ENCODE measurements at regions not wholly inside any gene's neighbourhood (a gene's known extent, or its start where the extent isn't known, plus 50 kb on each side); places are given as distances from the start of the nearest gene placed in this dataset.
"Not testable (repeated sequence)": the region's sequence is repeated elsewhere in the genome, so short reads cannot be mapped to it uniquely, and the experiment has no call there.

DNA sequence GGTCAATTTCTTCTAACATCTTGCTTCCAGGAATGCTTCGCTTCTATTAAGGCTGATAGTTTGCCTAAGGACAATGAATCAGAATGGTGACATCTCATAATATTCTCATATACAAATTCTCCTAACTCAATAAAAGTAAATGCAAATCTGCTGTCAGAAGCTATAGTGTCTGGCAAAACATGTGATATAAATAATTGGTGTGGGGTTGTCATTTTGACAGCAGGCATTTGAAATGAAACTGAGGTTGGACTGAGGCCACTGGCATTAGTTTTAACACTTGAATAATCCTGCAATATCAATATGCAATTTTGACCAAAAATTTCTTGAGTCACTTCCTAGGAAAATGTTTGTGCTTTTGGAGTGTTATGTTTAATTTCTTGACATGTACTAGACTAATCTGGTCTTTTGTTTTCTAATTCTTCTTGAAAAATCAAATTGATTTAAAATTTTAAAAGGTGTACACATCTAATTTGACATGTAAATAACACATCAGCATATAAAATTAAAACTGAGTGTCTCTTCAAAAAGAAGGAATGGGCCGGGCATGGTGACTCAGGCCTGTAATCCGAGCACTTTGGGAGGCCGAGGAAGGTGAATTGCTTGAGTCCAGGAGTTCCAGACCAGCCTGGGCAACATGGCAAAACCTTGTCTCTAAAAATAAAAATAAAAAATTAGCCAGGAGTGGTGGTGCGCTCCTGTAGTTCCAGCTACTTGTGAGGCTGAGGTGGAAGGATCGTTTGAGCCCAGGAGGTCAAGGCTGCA, 92.3 kb upstream of the BTG1 start:
- Histone ChIP-seq H3K4me3 (ENCODE audit: low read length) (no peak overlapping the region), H3K9ac (ENCODE audit: low read length) (no peak overlapping the region), H3K36me3 (ENCODE audit: control insufficient read depth, insufficient read depth, low read length) (no peaks in the 10 kb centered on the region), H3K4me1 (ENCODE audit: control insufficient read depth, insufficient read depth, low read length) (no peaks in the 10 kb centered on the region), H3K27me3 (ENCODE audit: control insufficient read depth, insufficient read depth, low read length) (no peaks in the 10 kb centered on the region), H3K27ac (ENCODE audit: low read depth, low read length) (no peak overlapping the region)

DNA sequence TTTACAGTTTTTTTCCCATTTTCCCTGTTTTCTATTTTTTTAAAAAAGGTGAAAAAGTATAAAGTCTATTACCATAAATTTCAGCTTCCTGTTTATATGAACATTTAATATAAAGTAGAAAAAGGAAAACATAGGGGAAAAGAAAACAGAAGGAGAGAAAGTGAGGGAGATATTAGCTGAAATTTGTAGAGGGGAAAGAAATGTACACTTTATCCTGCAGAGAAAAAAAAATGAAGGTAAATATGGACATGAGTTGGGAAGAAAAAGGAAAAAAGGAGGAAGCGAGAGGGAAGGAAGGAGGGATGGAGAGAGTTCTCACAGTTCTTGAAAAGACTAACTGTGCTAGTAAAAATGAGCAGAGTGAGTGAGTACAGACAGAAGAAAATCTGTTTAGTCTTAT, 91.6 kb upstream of the BTG1 start:
- Histone ChIP-seq H3K9ac (ENCODE audit: low read length) (no peak overlapping the region), H3K4me1 (ENCODE audit: control insufficient read depth, insufficient read depth, low read length) (no peaks in the 10 kb centered on the region), H3K36me3 (ENCODE audit: control insufficient read depth, insufficient read depth, low read length) (no peaks in the 10 kb centered on the region), H3K4me3 (ENCODE audit: low read length) (no peak overlapping the region), H3K27me3 (ENCODE audit: control insufficient read depth, insufficient read depth, low read length) (no peaks in the 10 kb centered on the region), H3K27ac (ENCODE audit: low read depth, low read length) (no peak overlapping the region)

DNA sequence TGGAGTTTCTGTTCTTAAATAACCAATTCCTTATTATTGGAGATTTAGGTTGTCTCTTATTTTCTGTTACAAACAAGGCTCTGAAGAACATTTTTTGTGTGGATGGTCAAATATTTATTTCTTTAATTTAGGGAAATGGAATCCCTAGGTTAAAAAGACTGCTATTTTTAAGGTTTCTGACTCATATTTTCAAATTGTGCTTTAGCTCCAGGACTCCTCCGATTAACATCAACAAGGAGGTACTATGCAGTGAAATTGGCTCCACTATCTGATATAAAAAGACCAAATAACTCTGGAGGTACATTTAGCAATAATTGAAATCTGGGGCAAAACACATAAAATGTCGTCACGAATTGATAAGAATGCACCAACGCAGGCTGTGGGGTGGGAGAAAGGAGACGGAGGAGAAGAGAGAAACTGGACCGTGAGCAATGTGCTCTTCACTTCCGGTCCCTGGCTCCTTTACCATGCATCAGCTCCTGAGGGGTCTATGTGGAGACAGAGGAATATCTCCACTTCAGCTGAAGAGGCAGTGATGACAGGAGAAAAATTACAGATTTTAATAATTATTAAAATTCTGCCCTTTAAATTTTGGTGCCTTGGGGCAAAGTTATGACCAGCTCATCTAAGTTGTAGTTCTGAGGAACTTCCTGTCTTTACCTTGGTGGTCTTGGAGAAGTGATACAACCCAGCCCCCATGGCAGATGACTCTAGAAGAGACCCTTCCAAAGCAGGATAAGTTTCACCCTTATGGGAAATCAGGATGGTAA, 90.2 kb upstream of the BTG1 start:
- Histone ChIP-seq H3K4me3 (ENCODE audit: low read length) (no peak overlapping the region), H3K27me3 (ENCODE audit: control insufficient read depth, insufficient read depth, low read length) (no peaks in the 10 kb centered on the region), H3K4me1 (ENCODE audit: control insufficient read depth, insufficient read depth, low read length) (no peaks in the 10 kb centered on the region), H3K36me3 (ENCODE audit: control insufficient read depth, insufficient read depth, low read length) (no peaks in the 10 kb centered on the region), H3K27ac (ENCODE audit: low read depth, low read length) (no peak overlapping the region), H3K9ac (ENCODE audit: low read length) (no peak overlapping the region)

DNA sequence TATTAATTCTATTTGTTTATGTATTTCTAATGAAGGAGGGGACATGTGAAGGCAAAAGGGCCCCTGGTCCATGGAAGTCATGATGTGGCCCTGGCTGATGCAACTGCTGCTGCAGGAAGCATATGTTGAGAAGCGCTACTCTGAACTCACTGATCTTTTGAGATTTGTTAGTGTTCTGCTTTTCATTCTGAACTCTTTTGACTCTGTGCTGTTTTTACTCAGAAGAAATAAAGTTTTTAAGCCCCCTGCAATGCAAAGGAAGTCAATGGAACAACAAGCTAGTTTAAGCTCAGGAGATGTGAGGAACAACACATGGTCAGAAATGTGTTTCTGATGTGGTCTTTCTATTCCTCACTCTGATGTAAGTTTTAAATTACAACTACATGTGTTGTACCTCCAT, 88.9 kb upstream of the BTG1 start:
- Histone ChIP-seq H3K9ac (ENCODE audit: low read length) (no peak overlapping the region), H3K27me3 (ENCODE audit: control insufficient read depth, insufficient read depth, low read length) (no peaks in the 10 kb centered on the region), H3K4me3 (ENCODE audit: low read length) (no peak overlapping the region), H3K27ac (ENCODE audit: low read depth, low read length) (no peak overlapping the region), H3K4me1 (ENCODE audit: control insufficient read depth, insufficient read depth, low read length) (no peaks in the 10 kb centered on the region), H3K36me3 (ENCODE audit: control insufficient read depth, insufficient read depth, low read length) (no peaks in the 10 kb centered on the region)

- no peaks in the 10 kb centered on the region for H3K36me3 ChIP-seq (ENCODE audit: control insufficient read depth, insufficient read depth, low read length)
- no peaks in the 10 kb centered on the region for H3K4me1 ChIP-seq (ENCODE audit: control insufficient read depth, insufficient read depth, low read length)
- no peak overlapping the region for H3K9ac ChIP-seq (ENCODE audit: low read length)
- no peaks in the 10 kb centered on the region for H3K27me3 ChIP-seq (ENCODE audit: control insufficient read depth, insufficient read depth, low read length)
- no peak overlapping the region for H3K27ac ChIP-seq (ENCODE audit: low read depth, low read length)
- no peak overlapping the region for H3K4me3 ChIP-seq (ENCODE audit: low read length)
Observed at GRCh38 chr12:92233346-92234015, 87.8 kb upstream of the BTG1 start.

DNA sequence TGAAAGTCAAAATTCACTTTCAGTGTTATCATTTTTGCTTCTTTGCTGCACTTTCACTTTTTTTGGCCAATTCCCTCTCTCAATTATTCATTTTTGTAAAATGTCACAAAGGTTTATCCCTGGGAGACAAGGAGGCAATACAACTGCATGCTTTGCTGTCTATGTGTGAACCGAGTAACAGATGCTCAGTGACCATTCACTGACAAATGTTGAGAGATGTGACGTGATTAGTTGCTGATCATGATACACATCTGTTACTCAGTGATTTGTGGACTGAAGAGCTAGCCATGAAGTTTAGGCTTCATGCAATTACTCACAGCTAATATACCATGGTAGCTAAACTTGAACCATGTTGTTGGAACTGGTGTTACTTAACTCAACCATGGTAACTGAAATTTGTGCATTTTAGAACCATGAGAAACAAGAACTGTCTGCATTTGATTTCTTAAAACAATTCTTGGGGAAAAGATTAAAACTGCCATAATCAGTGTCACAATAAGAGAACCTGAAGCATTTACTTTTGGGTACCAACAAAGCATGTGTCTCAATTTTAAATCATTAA, 86.8 kb upstream of the BTG1 start:
- H3K4me1 ChIP-seq (ENCODE audit: control insufficient read depth, insufficient read depth, low read length); H3K4me3 ChIP-seq (ENCODE audit: low read length); H3K27ac ChIP-seq (ENCODE audit: low read depth, low read length); H3K27me3 ChIP-seq (ENCODE audit: control insufficient read depth, insufficient read depth, low read length); H3K9ac ChIP-seq (ENCODE audit: low read length); H3K36me3 ChIP-seq (ENCODE audit: control insufficient read depth, insufficient read depth, low read length): not testable (repeated sequence)

DNA sequence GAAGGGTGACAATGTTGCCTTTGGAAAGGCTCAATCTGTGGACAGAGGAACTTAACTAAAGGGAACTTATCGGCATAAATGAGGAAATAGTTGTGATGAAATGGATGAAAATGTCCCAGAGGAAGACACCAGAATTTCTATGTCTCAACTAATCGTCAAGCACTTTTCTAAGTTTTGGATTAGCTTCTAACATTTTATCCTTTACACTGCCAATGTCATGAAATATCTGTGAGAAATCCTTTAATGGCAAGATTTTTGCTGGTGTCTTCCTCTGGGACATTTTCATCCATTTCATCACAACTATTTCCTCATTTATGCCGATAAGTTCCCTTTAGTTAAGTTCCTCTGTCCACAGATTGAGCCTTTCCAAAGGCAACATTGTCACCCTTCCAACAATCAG, 86.3 kb upstream of the BTG1 start:
- not testable (repeated sequence) for H3K9ac ChIP-seq (ENCODE audit: low read length); H3K27me3 ChIP-seq (ENCODE audit: control insufficient read depth, insufficient read depth, low read length); H3K27ac ChIP-seq (ENCODE audit: low read depth, low read length); H3K4me1 ChIP-seq (ENCODE audit: control insufficient read depth, insufficient read depth, low read length); H3K36me3 ChIP-seq (ENCODE audit: control insufficient read depth, insufficient read depth, low read length); H3K4me3 ChIP-seq (ENCODE audit: low read length)

- H3K4me1 ChIP-seq (ENCODE audit: control insufficient read depth, insufficient read depth, low read length); H3K36me3 ChIP-seq (ENCODE audit: control insufficient read depth, insufficient read depth, low read length); H3K27ac ChIP-seq (ENCODE audit: low read depth, low read length); H3K9ac ChIP-seq (ENCODE audit: low read length); H3K4me3 ChIP-seq (ENCODE audit: low read length); H3K27me3 ChIP-seq (ENCODE audit: control insufficient read depth, insufficient read depth, low read length): not testable (repeated sequence)
Observed at GRCh38 chr12:92231532-92231931, 85.9 kb upstream of the BTG1 start.

GRCh38 chr12:92229381-92229780, 83.7 kb upstream of the BTG1 start:
- no peak overlapping the region for H3K27ac ChIP-seq (ENCODE audit: low read depth, low read length)
- H3K36me3 ChIP-seq (ENCODE audit: control insufficient read depth, insufficient read depth, low read length) = no peaks in the 10 kb centered on the region
- no peak overlapping the region for H3K4me3 ChIP-seq (ENCODE audit: low read length)
- no peak overlapping the region for H3K9ac ChIP-seq (ENCODE audit: low read length)
- H3K27me3 ChIP-seq (ENCODE audit: control insufficient read depth, insufficient read depth, low read length) = no peaks in the 10 kb centered on the region
- H3K4me1 ChIP-seq (ENCODE audit: control insufficient read depth, insufficient read depth, low read length) = no peaks in the 10 kb centered on the region

- no peak overlapping the region for H3K4me3 ChIP-seq (ENCODE audit: low read length)
- no peak overlapping the region for H3K9ac ChIP-seq (ENCODE audit: low read length)
- H3K36me3 ChIP-seq (ENCODE audit: control insufficient read depth, insufficient read depth, low read length) = no peaks in the 10 kb centered on the region
- H3K27ac ChIP-seq (ENCODE audit: low read depth, low read length) = no peak overlapping the region
- no peaks in the 10 kb centered on the region for H3K27me3 ChIP-seq (ENCODE audit: control insufficient read depth, insufficient read depth, low read length)
- no peaks in the 10 kb centered on the region for H3K4me1 ChIP-seq (ENCODE audit: control insufficient read depth, insufficient read depth, low read length)
Observed at GRCh38 chr12:92226961-92227360, 81.3 kb upstream of the BTG1 start.

GRCh38 chr12:92226071-92226661, 80.5 kb upstream of the BTG1 start:
- Histone ChIP-seq H3K27ac (ENCODE audit: low read depth, low read length) (no peak overlapping the region), H3K36me3 (ENCODE audit: control insufficient read depth, insufficient read depth, low read length) (no peaks in the 10 kb centered on the region), H3K4me1 (ENCODE audit: control insufficient read depth, insufficient read depth, low read length) (no peaks in the 10 kb centered on the region), H3K27me3 (ENCODE audit: control insufficient read depth, insufficient read depth, low read length) (no peaks in the 10 kb centered on the region), H3K4me3 (ENCODE audit: low read length) (no peak overlapping the region), H3K9ac (ENCODE audit: low read length) (no peak overlapping the region)

DNA sequence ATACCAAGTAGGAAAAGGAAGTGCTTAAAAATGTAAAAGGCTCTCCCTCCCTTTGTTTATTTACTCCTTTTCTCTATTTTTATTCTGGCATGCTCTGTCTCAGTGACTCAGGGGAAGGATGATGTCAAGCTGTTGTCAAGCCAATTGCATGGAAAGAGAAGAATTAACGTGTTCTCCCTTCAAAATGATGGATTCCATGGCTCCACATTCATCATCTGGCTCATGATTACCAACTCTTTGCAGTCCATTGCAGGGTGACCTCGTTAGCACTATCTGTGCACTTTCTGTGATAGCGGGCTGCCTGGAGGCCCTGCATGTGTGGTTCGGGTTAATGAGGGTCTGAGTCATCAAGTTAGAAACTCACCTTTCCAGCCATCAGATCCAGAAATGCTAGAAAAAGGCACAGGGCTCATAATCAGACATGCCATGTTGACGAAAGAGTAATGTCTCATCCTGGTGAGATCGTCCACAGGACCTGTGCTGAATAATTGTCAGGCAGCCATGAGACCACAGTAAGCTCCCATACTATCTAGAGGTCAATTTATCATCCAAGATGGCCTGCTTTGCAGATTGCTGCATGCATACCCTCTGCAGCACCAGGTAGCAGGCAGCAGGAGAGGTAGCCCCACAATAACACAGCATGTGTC, 79.2 kb upstream of the BTG1 start:
- H3K9ac ChIP-seq (ENCODE audit: low read length) = no peak overlapping the region
- H3K4me1 ChIP-seq (ENCODE audit: control insufficient read depth, insufficient read depth, low read length) = no peaks in the 10 kb centered on the region
- H3K27ac ChIP-seq (ENCODE audit: low read depth, low read length) = no peak overlapping the region
- H3K27me3 ChIP-seq (ENCODE audit: control insufficient read depth, insufficient read depth, low read length) = no peaks in the 10 kb centered on the region
- no peak overlapping the region for H3K4me3 ChIP-seq (ENCODE audit: low read length)
- no peaks in the 10 kb centered on the region for H3K36me3 ChIP-seq (ENCODE audit: control insufficient read depth, insufficient read depth, low read length)

All from rectal smooth muscle tissue (tissue), 1 donor.